HCT116 (cell line): ENCODE measurements at regions not wholly inside any gene's neighbourhood (a gene's known extent, or its start where the extent isn't known, plus 50 kb on each side); places are given as distances from the start of the nearest gene placed in this dataset.

Experiments used
- ATAC-seq: fragments of 200-7000 bp; cut with Tn5 transposase; 2 replicates; pipeline ENCODE4 v1.9.1; 2020; ENCODE audit warnings: mild to moderate bottlenecking, moderate library complexity
- BruUV-seq: library from RNA; stranded (reverse); fragments of 400-500 nt; replicated peaks from 2 replicates; lab custom pipeline; 2021; lab: Mats Ljungman, UMichigan
- CTCF ChIA-PET: fragments of 300-600 bp; sonication (Branson Sonifier 250); formaldehyde crosslinking; loops from one replicate; lab custom pipeline; 2021; ENCODE audit warnings: antibody characterized with exemption; lab: Charles Lee
- POLR2A ChIA-PET: fragments of 300-600, 350-600 bp; sonication (Branson Sonifier 250); formaldehyde crosslinking; loops from one replicate; lab custom pipeline; 2021; ENCODE audit warnings: antibody characterized with exemption; lab: Charles Lee
- RAD21 ChIA-PET, 2 experiments: fragments of 300-600 bp; sonication (Branson Sonifier 250); formaldehyde crosslinking; loops; one replicate each; lab custom pipeline; 2023; ENCODE audit warnings: low total read pairs in 2 of 2; ENCODE audit not compliant: uncharacterized antibody in 2 of 2, unreplicated experiment in 2 of 2, low non-redundant PET in 1 of 2; lab: Charles Lee
- DNase-seq: peaks from one replicate; pipeline ENCODE4 v3.0.0-alpha.2; 2010; ENCODE audit warnings: low read depth, low spot score
- H2AFZ ChIP-seq: fragments of 200-600 bp; shearing (Covaris generic), sonication (generic); 2 replicates; pipeline ENCODE4 v1.6.1; 2017; ENCODE audit warnings: low read depth, mixed run types, mixed read lengths, antibody characterized with exemption, low read length; ENCODE audit not compliant: poor library complexity, severe bottlenecking
- H3K27ac ChIP-seq: 2 replicates; pipeline ENCODE4 v1.5.1; 2012; ENCODE audit warnings: low read depth, low read length
- H3K27me3 ChIP-seq: fragments of 200-600 bp; sonication (generic); 2 replicates; pipeline ENCODE4 v1.6.1; 2016; ENCODE audit warnings: mixed run types, low read length, mixed read lengths; ENCODE audit not compliant: insufficient read depth
- H3K36me3 ChIP-seq, 2 experiments: fragments of 200-500 bp in 1 of 2; fragments of 200-600 bp in 1 of 2; sonication (Bioruptor generic) in 1 of 2; sonication (generic) in 1 of 2; 2 replicates each; pipeline versions ENCODE4 v1.5.1 to v1.6.1; 2014 to 2016; ENCODE audit warnings: low read length in 2 of 2, inconsistent platforms in 1 of 2, mixed read lengths in 1 of 2, mixed run types in 1 of 2; ENCODE audit not compliant: insufficient read depth in 2 of 2, control insufficient read depth in 1 of 2
- H3K4me1 ChIP-seq, 2 experiments: fragments of 200-600 bp in 1 of 2; sonication (generic) in 1 of 2; 2 replicates each; pipeline versions ENCODE4 v1.5.1 to v1.6.1; 2012 to 2017; ENCODE audit warnings: low read length in 2 of 2, inconsistent platforms in 1 of 2, mild to moderate bottlenecking in 1 of 2, mixed read lengths in 1 of 2, mixed run types in 1 of 2, moderate library complexity in 1 of 2; ENCODE audit not compliant: insufficient read depth in 2 of 2, control insufficient read depth in 1 of 2
- H3K4me2 ChIP-seq: fragments of 200-600 bp; sonication (generic); 2 replicates; pipeline ENCODE4 v1.6.1; 2017; ENCODE audit warnings: mixed run types, low read length, mixed read lengths
- H3K4me3 ChIP-seq, 2 experiments: fragments of 200-600 bp in 1 of 2; sonication (generic) in 1 of 2; replicated peaks in 1 of 2; 2 replicates each; pipeline ENCODE4 v1.5.1; 2011 to 2016; ENCODE audit warnings: low read length in 2 of 2, control low read depth in 1 of 2, low read depth in 1 of 2, mild to moderate bottlenecking in 1 of 2, mixed read lengths in 1 of 2, mixed run types in 1 of 2
- H3K79me2 ChIP-seq: fragments of 200-600 bp; sonication (generic); 2 replicates; pipeline ENCODE4 v1.6.1; 2017; ENCODE audit warnings: mild to moderate bottlenecking, mixed run types, low read length, moderate library complexity, mixed read lengths; ENCODE audit not compliant: insufficient read depth
- H3K9ac ChIP-seq: fragments of 200-600 bp; sonication (generic); 2 replicates; pipeline ENCODE4 v1.6.1; 2016; ENCODE audit warnings: low read length, mixed read lengths
- H3K9me2 ChIP-seq: fragments of 200-600 bp; sonication (generic), shearing (Covaris generic); 2 replicates; pipeline ENCODE4 v1.6.1; 2017; ENCODE audit warnings: mixed run types, mild to moderate bottlenecking, moderate library complexity; ENCODE audit not compliant: insufficient read depth
- H3K9me3 ChIP-seq, 2 experiments: fragments of 200-500 bp in 1 of 2; fragments of 200-600 bp in 1 of 2; sonication (Bioruptor generic) in 1 of 2; sonication (generic) in 1 of 2; 2 replicates each; pipeline ENCODE4 v1.6.1; 2014 to 2017; ENCODE audit warnings: low read length in 2 of 2, mixed read lengths in 2 of 2, inconsistent platforms in 1 of 2, low read depth in 1 of 2, mild to moderate bottlenecking in 1 of 2, mixed run types in 1 of 2, moderate library complexity in 1 of 2; ENCODE audit not compliant: control insufficient read depth in 1 of 2, insufficient read depth in 1 of 2
- H4K20me1 ChIP-seq: fragments of 200-600 bp; sonication (generic), shearing (Covaris generic); 2 replicates; pipeline ENCODE4 v1.6.1; 2017; ENCODE audit warnings: mixed run types, mild to moderate bottlenecking, moderate library complexity; ENCODE audit not compliant: insufficient read depth
- CEBPB ChIP-seq: IDR thresholded peaks from 2 replicates; pipeline ENCODE4 v1.6.1; 2012; ENCODE audit warnings: low read depth
- CTCF ChIP-seq, 3 experiments: fragments of 200-600 bp in 1 of 3; sonication (generic) in 1 of 3; IDR thresholded peaks in 2 of 3; conservative IDR thresholded peaks in 1 of 3; 2 replicates each; pipeline ENCODE4 v1.5.1; 2012 to 2017; ENCODE audit warnings: low read depth in 2 of 3, low read length in 2 of 3, antibody characterized with exemption in 1 of 3, borderline replicate concordance in 1 of 3, control low read depth in 1 of 3, mild to moderate bottlenecking in 1 of 3, mixed read lengths in 1 of 3, mixed run types in 1 of 3, moderate library complexity in 1 of 3; ENCODE audit not compliant: insufficient read depth in 1 of 3
- EGR1 ChIP-seq: IDR thresholded peaks from 2 replicates; pipeline ENCODE4 v1.6.1; 2012; ENCODE audit warnings: low read depth
- ELF1 ChIP-seq: IDR thresholded peaks from 2 replicates; pipeline ENCODE4 v1.6.1; 2012; ENCODE audit warnings: low read depth, borderline replicate concordance
- EZH2 ChIP-seq: fragments of 200-600 bp; sonication (generic); IDR thresholded peaks from 2 replicates; pipeline ENCODE4 v1.6.1; 2017; ENCODE audit warnings: antibody characterized with exemption, mixed run types
- JUND ChIP-seq: IDR thresholded peaks from 2 replicates; pipeline ENCODE4 v1.6.1; 2012
- POLR2A ChIP-seq: IDR thresholded peaks from 2 replicates; pipeline ENCODE4 v1.7.0; 2011; ENCODE audit warnings: borderline replicate concordance; ENCODE audit not compliant: insufficient read depth, insufficient read length; ENCODE audit errors: extremely low read depth
- POLR2AphosphoS5 ChIP-seq: IDR thresholded peaks from 2 replicates; pipeline ENCODE4 v1.6.1; 2011; ENCODE audit warnings: mild to moderate bottlenecking, low read depth, low read length, moderate library complexity
- RAD21 ChIP-seq: IDR thresholded peaks from 2 replicates; pipeline ENCODE4 v1.6.1; 2012; ENCODE audit warnings: low read depth, mild to moderate bottlenecking
- SIN3A ChIP-seq: IDR thresholded peaks from 2 replicates; pipeline ENCODE4 v1.6.1; 2012; ENCODE audit warnings: low read depth
- SRF ChIP-seq: IDR thresholded peaks from 2 replicates; pipeline ENCODE4 v1.6.1; 2012; ENCODE audit warnings: low read depth
- TCF7L2 ChIP-seq: IDR thresholded peaks from 2 replicates; pipeline ENCODE4 v1.7.0; 2011; ENCODE audit warnings: borderline replicate concordance, inconsistent platforms; ENCODE audit not compliant: insufficient read depth, insufficient read length; ENCODE audit errors: extremely low read depth
- YY1 ChIP-seq: IDR thresholded peaks from 2 replicates; pipeline ENCODE4 v1.6.1; 2011; ENCODE audit warnings: low read length, low read depth, moderate library complexity, mild to moderate bottlenecking; ENCODE audit not compliant: insufficient replicate concordance; ENCODE audit errors: extremely low read depth
- ZBTB33 ChIP-seq: IDR thresholded peaks from 2 replicates; pipeline ENCODE4 v1.6.1; 2011; ENCODE audit warnings: mild to moderate bottlenecking, low read length, moderate library complexity; ENCODE audit not compliant: insufficient replicate concordance; ENCODE audit errors: extremely low read depth
- ZFX ChIP-seq: fragments of 450-650 bp; IDR thresholded peaks from 2 replicates; pipeline ENCODE4 v1.6.1; 2017
- ZNF274 ChIP-seq: fragments of 200-500 bp; sonication (Bioruptor generic); IDR thresholded peaks from 2 replicates; pipeline ENCODE4 v1.6.1; 2014; ENCODE audit warnings: mild to moderate bottlenecking, low read depth, low read length, inconsistent platforms
- intact Hi-C: fragments of 100-400 bp; cut with micrococcal nuclease; formaldehyde crosslinking; loops from 2 replicates; pipeline ENCODE4 v1.10.0; 2022

DNA sequence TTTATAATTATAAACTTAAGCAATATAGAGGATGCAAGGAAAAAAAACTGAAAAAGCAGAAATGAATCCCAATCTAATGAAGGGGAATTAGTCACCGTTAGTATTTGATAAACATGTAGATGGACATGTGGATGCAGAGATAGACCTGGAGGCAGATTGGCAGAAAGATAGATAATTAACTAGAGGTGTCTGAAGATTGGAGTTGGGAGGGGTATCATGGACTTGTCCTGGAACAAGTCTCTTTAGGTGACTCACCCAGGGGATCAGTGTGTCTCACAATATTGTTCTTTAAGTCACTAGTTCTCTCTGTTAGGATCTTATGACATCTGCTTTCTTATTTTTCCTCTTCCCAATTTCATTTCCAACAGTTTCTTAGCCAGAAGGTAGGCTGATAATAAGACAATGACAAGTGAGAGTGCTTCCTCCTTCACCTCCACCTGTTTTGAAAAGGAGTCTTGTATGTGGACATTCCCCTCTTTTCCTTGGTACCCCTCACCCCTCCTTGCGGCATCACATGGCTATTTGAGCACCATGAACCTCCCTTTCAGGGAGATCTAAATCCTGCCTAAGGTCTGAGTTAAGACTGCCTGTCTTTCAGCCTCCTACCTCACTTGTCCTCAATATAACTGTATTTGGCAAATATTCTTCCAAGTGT lies 987.7 kb downstream of the TSN start:
- BruUV-seq = no TSS peak
- no peaks in the 10 kb centered on the region for H3K36me3 ChIP-seq
- ChIA-PET POLR2A (no interaction called here), RAD21 (no interaction called here), CTCF (no interaction called here)
- no peak overlapping the region for H3K4me2 ChIP-seq
- no peaks in the 10 kb centered on the region for H3K4me1 ChIP-seq
- no peaks in the 10 kb centered on the region for H3K9me2 ChIP-seq
- no peaks in the 10 kb centered on the region for H3K79me2 ChIP-seq
- no peak overlapping the region for H3K9ac ChIP-seq
- TF ChIP-seq CTCF (IDR thresholded peaks at IDR 0.05 in 2 of 3, conservative IDR thresholded peaks at IDR 0.05 in 1 of 3; ENCODE audit: borderline replicate concordance in 1 of 3, insufficient read depth in 1 of 3, low read depth in 2 of 3, low read length in 2 of 3) (no peak), JUND (no peak), CEBPB (no peak), RAD21 (no peak), ZBTB33 (no peak), EGR1 (no peak), POLR2A (no peak), SIN3A (no peak), YY1 (no peak), EZH2 (no peak), SRF (no peak), ZNF274 (no peak), ELF1 (no peak), ZFX (no peak), TCF7L2 (no peak), POLR2AphosphoS5 (no peak)
- no peaks in the 10 kb centered on the region for H3K27me3 ChIP-seq
- peaks cover 11 to 26% of the 10 kb centered on the region in 2 experiments; a peak in 2 of 4 replicates for H3K9me3 ChIP-seq
- no peak overlapping the region for H3K27ac ChIP-seq
- DNase-seq (no peak), ATAC-seq (no peak)
- H4K20me1 ChIP-seq = no peaks in the 10 kb centered on the region
- intact Hi-C loops = no loop called here
- H3K4me3 ChIP-seq = no peak overlapping the region
- H2AFZ ChIP-seq = no peak overlapping the region
